SK-N-SH (cell line): ENCODE measurements at regions not wholly inside any gene's neighbourhood (a gene's known extent, or its start where the extent isn't known, plus 50 kb on each side); places are given as distances from the start of the nearest gene placed in this dataset.

ENCODE experiments used
- CTCF ChIA-PET: fragments of 300-600, 350-600 bp; formaldehyde crosslinking; extraction: SDS; loops from one replicate; lab custom pipeline; 2021; lab: Yijun Ruan, JAX
- POLR2A ChIA-PET: fragments of 350-600 bp; sonication (Branson Sonifier 250); formaldehyde crosslinking; extraction: SDS; loops from one replicate; lab custom pipeline; 2020; ENCODE audit warnings: antibody characterized with exemption, inconsistent platforms; lab: Yijun Ruan, JAX
- DNase-seq: peaks from one replicate; pipeline ENCODE4 v3.0.0; 2012
- H2AFZ ChIP-seq: fragments of 200-600 bp; sonication (generic); 2 replicates; pipeline ENCODE4 v1.8.1; 2016; ENCODE audit warnings: antibody characterized with exemption, mild to moderate bottlenecking, low read depth
- H3F3A ChIP-seq: fragments of 200-600 bp; sonication (generic); replicated peaks from 2 replicates; pipeline ENCODE3; 2016; ENCODE audit warnings: antibody characterized with exemption, mild to moderate bottlenecking; ENCODE audit not compliant: insufficient read depth
- H3K27ac ChIP-seq, 2 experiments: fragments of 200-500 bp in 1 of 2; fragments of 200-600 bp in 1 of 2; sonication (Bioruptor generic) in 1 of 2; sonication (generic), shearing (Covaris generic) in 1 of 2; 2 replicates each; pipeline versions ENCODE4 v1.5.1 to v1.6.1; 2014 to 2016; ENCODE audit warnings: low read depth in 2 of 2, inconsistent platforms in 1 of 2, low read length in 1 of 2, mild to moderate bottlenecking in 1 of 2, mixed read lengths in 1 of 2
- H3K27me3 ChIP-seq: fragments of 200-600 bp; sonication (generic), shearing (Covaris generic); 2 replicates; pipeline ENCODE4 v1.6.1; 2016; ENCODE audit warnings: mixed run types; ENCODE audit not compliant: insufficient read depth
- H3K36me3 ChIP-seq, 2 experiments: fragments of 200-500 bp in 1 of 2; fragments of 200-600 bp in 1 of 2; sonication (Bioruptor generic) in 1 of 2; sonication (generic) in 1 of 2; replicated peaks in 1 of 2; 2 replicates each; pipeline versions ENCODE3 to v1.5.1; 2014 to 2016; ENCODE audit warnings: low read length in 1 of 2, mild to moderate bottlenecking in 1 of 2; ENCODE audit not compliant: insufficient read depth in 2 of 2, control insufficient read depth in 1 of 2
- H3K4me1 ChIP-seq, 2 experiments: fragments of 200-500 bp in 1 of 2; fragments of 200-600 bp in 1 of 2; sonication (Bioruptor generic) in 1 of 2; sonication (generic), shearing (Covaris generic) in 1 of 2; 2 replicates each; pipeline versions ENCODE4 v1.5.1 to v1.6.1; 2014 to 2016; ENCODE audit warnings: low read depth in 1 of 2, low read length in 1 of 2, mixed run types in 1 of 2; ENCODE audit not compliant: insufficient read depth in 2 of 2, control insufficient read depth in 1 of 2
- H3K4me2 ChIP-seq: fragments of 200-600 bp; sonication (generic), shearing (Covaris generic); 2 replicates; pipeline ENCODE4 v1.6.1; 2017; ENCODE audit warnings: mixed run types
- H3K4me3 ChIP-seq, 2 experiments: fragments of 200-500 bp in 1 of 2; fragments of 200-600 bp in 1 of 2; sonication (Bioruptor generic) in 1 of 2; sonication (generic), shearing (Covaris generic) in 1 of 2; 2 replicates each; pipeline versions ENCODE4 v1.5.1 to v1.8.1; 2014 to 2016; ENCODE audit warnings: low read depth in 2 of 2, inconsistent platforms in 1 of 2, low read length in 1 of 2, mild to moderate bottlenecking in 1 of 2, mixed read lengths in 1 of 2, moderate library complexity in 1 of 2
- H3K79me2 ChIP-seq: fragments of 200-600 bp; sonication (generic); 2 replicates; pipeline ENCODE4 v1.8.1; 2017; ENCODE audit warnings: mild to moderate bottlenecking; ENCODE audit not compliant: insufficient read depth
- H3K9ac ChIP-seq: fragments of 200-600 bp; sonication (generic); 2 replicates; pipeline ENCODE4 v1.6.1; 2017; ENCODE audit warnings: mixed run types
- H3K9me2 ChIP-seq: fragments of 200-600 bp; sonication (generic); 2 replicates; pipeline ENCODE4 v1.6.1; 2017; ENCODE audit warnings: mixed run types
- H3K9me3 ChIP-seq: fragments of 200-600 bp; sonication (generic); 2 replicates; pipeline ENCODE4 v1.6.1; 2017; ENCODE audit warnings: mixed run types, mild to moderate bottlenecking, moderate library complexity
- H4K20me1 ChIP-seq: fragments of 200-600 bp; sonication (generic); 2 replicates; pipeline ENCODE4 v1.6.1; 2017; ENCODE audit warnings: mild to moderate bottlenecking, mixed run types; ENCODE audit not compliant: insufficient read depth
- CTCF ChIP-seq: fragments of 200-600 bp; sonication (generic); IDR thresholded peaks from 2 replicates; pipeline ENCODE4 v1.6.1; 2017; ENCODE audit warnings: antibody characterized with exemption, mild to moderate bottlenecking, moderate library complexity
- ELF1 ChIP-seq: IDR thresholded peaks from 2 replicates; pipeline ENCODE4 v1.4.0; 2012
- EP300 ChIP-seq, 2 experiments: IDR thresholded peaks; 2 replicates each; pipeline versions ENCODE4 v1.4.0 to v1.6.1; 2012; ENCODE audit warnings: borderline replicate concordance in 1 of 2, low read depth in 1 of 2, low read length in 1 of 2
- EZH2phosphoT487 ChIP-seq: fragments of 200-600 bp; sonication (generic); IDR thresholded peaks from 2 replicates; pipeline ENCODE4 v1.6.1; 2017; ENCODE audit warnings: low read depth, mixed run types, mild to moderate bottlenecking, antibody characterized with exemption, moderate library complexity, borderline replicate concordance
- FOXJ3 ChIP-seq: sonication (generic); formaldehyde crosslinking; IDR thresholded peaks from 2 replicates; pipeline ENCODE4 v1.5.1; 2020; ENCODE audit warnings: mild to moderate bottlenecking, missing genetic modification reagents
- GABPA ChIP-seq: IDR thresholded peaks from 2 replicates; pipeline ENCODE4 v1.4.0; 2012; ENCODE audit warnings: low read depth, mild to moderate bottlenecking
- JUND ChIP-seq: IDR thresholded peaks from 2 replicates; pipeline ENCODE4 v1.4.0; 2012
- MXI1 ChIP-seq: IDR thresholded peaks from 2 replicates; pipeline ENCODE4 v1.6.1; 2012; ENCODE audit warnings: mild to moderate bottlenecking, low read depth, low read length, improper control_type of control experiment
- NRF1 ChIP-seq: IDR thresholded peaks from 2 replicates; pipeline ENCODE4 v1.6.1; 2012; ENCODE audit warnings: low read depth, mild to moderate bottlenecking, low read length
- PBX3 ChIP-seq: IDR thresholded peaks from 2 replicates; pipeline ENCODE4; 2012
- RAD21 ChIP-seq: IDR thresholded peaks from 2 replicates; pipeline ENCODE4 v1.6.1; 2012; ENCODE audit warnings: mild to moderate bottlenecking, low read length
- SIN3A ChIP-seq: IDR thresholded peaks from 2 replicates; pipeline ENCODE4 v1.6.1; 2012; ENCODE audit warnings: low read depth, mild to moderate bottlenecking, low read length, moderate library complexity, borderline replicate concordance
- TAF1 ChIP-seq: IDR thresholded peaks from 2 replicates; pipeline ENCODE4 v1.6.1; 2012; ENCODE audit warnings: low read depth, mild to moderate bottlenecking, low read length, moderate library complexity, borderline replicate concordance
- TCF12 ChIP-seq: IDR thresholded peaks from 2 replicates; pipeline ENCODE4 v1.4.0; 2012
- TEAD4 ChIP-seq: IDR thresholded peaks from 2 replicates; pipeline ENCODE4 v1.4.0; 2012; ENCODE audit warnings: mild to moderate bottlenecking, borderline replicate concordance; ENCODE audit not compliant: insufficient read depth
- USF1 ChIP-seq: IDR thresholded peaks from 2 replicates; pipeline ENCODE4 v1.4.0; 2012; ENCODE audit warnings: low read depth, borderline replicate concordance
- USF2 ChIP-seq: fragments of 150-350 bp; IDR thresholded peaks from 2 replicates; pipeline ENCODE4 v1.6.1; 2017; ENCODE audit warnings: antibody characterized with exemption, low read length, low read depth, borderline replicate concordance
- YY1 ChIP-seq: IDR thresholded peaks from 2 replicates; pipeline ENCODE4 v1.4.0; 2012; ENCODE audit warnings: low read depth, mild to moderate bottlenecking
- ZBTB33 ChIP-seq: IDR thresholded peaks from 2 replicates; pipeline ENCODE4 v1.4.0; 2012; ENCODE audit warnings: low read depth, borderline replicate concordance
- WGBS: methylation state at CpG from one replicate; pipeline ENCODE4 v1.1.6; 2017; ENCODE audit warnings: low lambda C conversion rate; 5-methylcytosine and 5-hydroxymethylcytosine counted together

- H3K4me3 ChIP-seq: no peak overlapping the region
- H3K4me2 ChIP-seq: no peak overlapping the region
- no peak overlapping the region for H3K9ac ChIP-seq
- no peaks in the 10 kb centered on the region for H3K9me3 ChIP-seq
- no peaks in the 10 kb centered on the region for H3K79me2 ChIP-seq
- DNase-seq: no peak
- H3K27ac ChIP-seq: no peak overlapping the region
- H4K20me1 ChIP-seq: no peaks in the 10 kb centered on the region
- 13% methylated on average over 2 of the region's 2 CpGs for WGBS
- no peak overlapping the region for H2AFZ ChIP-seq
- ChIA-PET POLR2A (no interaction called here), CTCF (no interaction called here)
- no peaks in the 10 kb centered on the region for H3K36me3 ChIP-seq
- TF ChIP-seq ZBTB33: no peak
- TF ChIP-seq RAD21: no peak
- no peak for TF ChIP-seq CTCF
- no peak for TF ChIP-seq ELF1
- no peak for TF ChIP-seq EZH2phosphoT487
- no peak for TF ChIP-seq MXI1
- no peak for TF ChIP-seq FOXJ3 (CRISPR knock-in tag)
- TF ChIP-seq YY1: no peak
- TF ChIP-seq SIN3A: no peak
- TF ChIP-seq TCF12: no peak
- no peak for TF ChIP-seq PBX3
- TF ChIP-seq USF2: no peak
- no peak for TF ChIP-seq JUND
- no peak for TF ChIP-seq GABPA
- H3K27me3 ChIP-seq: no peaks in the 10 kb centered on the region; the same call in 1 of the 2 replicates
- no peaks in the 10 kb centered on the region for H3F3A ChIP-seq
- H3K9me2 ChIP-seq: no peaks in the 10 kb centered on the region
- no peaks in the 10 kb centered on the region for H3K4me1 ChIP-seq
Measured at GRCh38 chr3:83873550-83873949, 1085.2 kb upstream of the CADM2 start.

- no peak overlapping the region for H2AFZ ChIP-seq
- H4K20me1 ChIP-seq: no peaks in the 10 kb centered on the region
- H3K9ac ChIP-seq: no peak overlapping the region
- no peaks in the 10 kb centered on the region; the same call in 1 of the 2 replicates for H3K27me3 ChIP-seq
- no peaks in the 10 kb centered on the region for H3K79me2 ChIP-seq
- 3% methylated on average over 3 of the region's 3 CpGs for WGBS
- no peak for DNase-seq
- H3F3A ChIP-seq: no peaks in the 10 kb centered on the region
- no peak overlapping the region for H3K27ac ChIP-seq
- no peak overlapping the region for H3K4me3 ChIP-seq
- no peak overlapping the region for H3K4me2 ChIP-seq
- H3K9me3 ChIP-seq: no peaks in the 10 kb centered on the region
- ChIA-PET POLR2A (no interaction called here), CTCF (no interaction called here)
- H3K4me1 ChIP-seq: no peaks in the 10 kb centered on the region
- no peaks in the 10 kb centered on the region for H3K36me3 ChIP-seq
- H3K9me2 ChIP-seq: no peaks in the 10 kb centered on the region
- TF ChIP-seq TAF1: no peak
- TF ChIP-seq JUND: no peak
- no peak for TF ChIP-seq TCF12
- no peak for TF ChIP-seq FOXJ3 (CRISPR knock-in tag)
- no peak for TF ChIP-seq ELF1
- no peak for TF ChIP-seq USF1
- TF ChIP-seq EZH2phosphoT487: no peak
- no peak for TF ChIP-seq MXI1
- no peak for TF ChIP-seq NRF1
- no peak for TF ChIP-seq ZBTB33
- no peak for TF ChIP-seq TEAD4
- no peak for TF ChIP-seq EP300 (IDR thresholded peaks at IDR 0.05; ENCODE audit: borderline replicate concordance in 1 of 2, low read depth in 1 of 2, low read length in 1 of 2)
Measured at GRCh38 chr3:83877910-83878309, 1080.9 kb upstream of the CADM2 start.
